ENCODE measurements at regions not wholly inside any gene's neighbourhood (a gene's known extent, or its start where the extent isn't known, plus 50 kb on each side); places are given as distances from the start of the nearest gene placed in this dataset.
"Not testable (repeated sequence)": the region's sequence is repeated elsewhere in the genome, so short reads cannot be mapped to it uniquely, and the experiment has no call there.

GRCh38 chr12:128040971-128041370 lies 226.0 kb upstream of the TMEM132C start:
- no peak for ATAC-seq

GRCh38 chr12:128042283-128042682 lies 224.7 kb upstream of the TMEM132C start:
- DNase-seq; H3K27ac ChIP-seq (ENCODE audit: low read length); H3K4me1 Mint-ChIP-seq; H3K4me3 ChIP-seq (ENCODE audit: low read length); ATAC-seq; H3K9me3 ChIP-seq (ENCODE audit: control insufficient read depth, insufficient read depth, low read length); H3K27me3 ChIP-seq (ENCODE audit: control insufficient read depth, insufficient read depth, low read length); H3K36me3 Mint-ChIP-seq; H3K27ac Mint-ChIP-seq; intact Hi-C loops (cut with micrococcal nuclease); H3K27me3 Mint-ChIP-seq (ENCODE audit: low read depth in 2 of 2); H3K4me1 ChIP-seq (ENCODE audit: control insufficient read depth, insufficient read depth, low read length); H3K9me3 Mint-ChIP-seq; H3K4me3 Mint-ChIP-seq; H3K36me3 ChIP-seq (ENCODE audit: control insufficient read depth, insufficient read depth, low read length): not testable (repeated sequence)
- 82% methylated on average over 6 of the region's 10 CpGs for WGBS (ENCODE audit: insufficient coverage)

More at GRCh38 chr12:128040971-128041370, 226.0 kb upstream of the TMEM132C start:
- Histone ChIP-seq H3K27me3 (ENCODE audit: control insufficient read depth, insufficient read depth, low read length) (no peaks in the 10 kb centered on the region), H3K27ac (ENCODE audit: low read length) (no peak overlapping the region), H3K36me3 (ENCODE audit: control insufficient read depth, insufficient read depth, low read length) (no peaks in the 10 kb centered on the region), H3K9me3 (ENCODE audit: control insufficient read depth, insufficient read depth, low read length) (peaks cover 3% of the 10 kb centered on the region), H3K4me1 (ENCODE audit: control insufficient read depth, insufficient read depth, low read length) (no peaks in the 10 kb centered on the region), H3K4me3 (ENCODE audit: low read length) (no peak overlapping the region)
- Mint-ChIP-seq H3K9me3 (peaks cover 2 to 10% of the 10 kb centered on the region in 2 donors), H3K27ac (no peak overlapping the region), H3K4me1 (no peaks in the 10 kb centered on the region), H3K27me3 (ENCODE audit: low read depth in 2 of 2) (no peaks in the 10 kb centered on the region), H3K36me3 (no peaks in the 10 kb centered on the region), H3K4me3 (no peak overlapping the region)
- no peak for DNase-seq
- WGBS (ENCODE audit: insufficient coverage), result 87% methylated on average over 4 of the region's 4 CpGs
- TF ChIP-seq CTCF (IDR thresholded peaks at IDR 0.05), result no peak
- intact Hi-C loops (cut with micrococcal nuclease), result no loop called here

- no peak for ATAC-seq
- 88% methylated on average over 3 of the region's 3 CpGs for WGBS (ENCODE audit: insufficient coverage)
Observed at GRCh38 chr12:128042825-128043224, 224.1 kb upstream of the TMEM132C start.

GRCh38 chr12:128043317-128043716 lies 223.7 kb upstream of the TMEM132C start:
- intact Hi-C loops (cut with micrococcal nuclease), result no loop called here
- Mint-ChIP-seq H3K27ac (no peak overlapping the region), H3K36me3 (no peaks in the 10 kb centered on the region), H3K4me3 (no peak overlapping the region), H3K27me3 (ENCODE audit: low read depth in 2 of 2) (no peaks in the 10 kb centered on the region), H3K9me3 (peaks cover 2 to 10% of the 10 kb centered on the region in 2 donors), H3K4me1 (no peaks in the 10 kb centered on the region)
- H3K36me3 ChIP-seq (ENCODE audit: control insufficient read depth, insufficient read depth, low read length), result no peaks in the 10 kb centered on the region
- 80% methylated on average over 7 of the region's 7 CpGs for WGBS (ENCODE audit: insufficient coverage)
- DNase-seq (no peak), ATAC-seq (no peak)
- no peaks in the 10 kb centered on the region for H3K4me1 ChIP-seq (ENCODE audit: control insufficient read depth, insufficient read depth, low read length)
- no peak overlapping the region for H3K27ac ChIP-seq (ENCODE audit: low read length)
- H3K27me3 ChIP-seq (ENCODE audit: control insufficient read depth, insufficient read depth, low read length), result no peaks in the 10 kb centered on the region
- H3K9me3 ChIP-seq (ENCODE audit: control insufficient read depth, insufficient read depth, low read length), result peaks cover 3% of the 10 kb centered on the region
- no peak overlapping the region for H3K4me3 ChIP-seq (ENCODE audit: low read length)
- TF ChIP-seq CTCF (IDR thresholded peaks at IDR 0.05), result no peak

More at GRCh38 chr12:128042825-128043224, 224.1 kb upstream of the TMEM132C start:
- Histone ChIP-seq H3K4me3 (ENCODE audit: low read length) (no peak overlapping the region), H3K4me1 (ENCODE audit: control insufficient read depth, insufficient read depth, low read length) (no peaks in the 10 kb centered on the region), H3K27me3 (ENCODE audit: control insufficient read depth, insufficient read depth, low read length) (no peaks in the 10 kb centered on the region), H3K9me3 (ENCODE audit: control insufficient read depth, insufficient read depth, low read length) (peaks cover 3% of the 10 kb centered on the region), H3K36me3 (ENCODE audit: control insufficient read depth, insufficient read depth, low read length) (no peaks in the 10 kb centered on the region), H3K27ac (ENCODE audit: low read length) (no peak overlapping the region)
- H3K9me3 Mint-ChIP-seq, result peaks cover 2 to 10% of the 10 kb centered on the region in 2 donors
- H3K4me3 Mint-ChIP-seq, result no peak overlapping the region
- H3K27me3 Mint-ChIP-seq (ENCODE audit: low read depth in 2 of 2), result no peaks in the 10 kb centered on the region
- intact Hi-C loops (cut with micrococcal nuclease), result no loop called here
- H3K27ac Mint-ChIP-seq, result no peak overlapping the region
- no peak for DNase-seq
- no peaks in the 10 kb centered on the region for H3K36me3 Mint-ChIP-seq
- no peak for TF ChIP-seq CTCF (IDR thresholded peaks at IDR 0.05)
- no peaks in the 10 kb centered on the region for H3K4me1 Mint-ChIP-seq

Data from natural killer cell (primary cell).